GM19452 (cell line): ENCODE measurements at regions not wholly inside any gene's neighbourhood (a gene's known extent, or its start where the extent isn't known, plus 50 kb on each side); places are given as distances from the start of the nearest gene placed in this dataset.
"Not testable (repeated sequence)": the region's sequence is repeated elsewhere in the genome, so short reads cannot be mapped to it uniquely, and the experiment has no call there.

ENCODE experiments used
- ATAC-seq: cut with Tn5 transposase; IDR thresholded peaks from one replicate; pipeline ENCODE4 v1.9.1; 2021; ENCODE audit not compliant: unreplicated experiment

GRCh38 chr1:181192316-181192715 is 103.8 kb downstream of the IER5 start:
- no peak for ATAC-seq

GRCh38 chr1:181202986-181203555 is 114.6 kb downstream of the IER5 start:
- ATAC-seq = no peak

GRCh38 chr1:181204530-181204929 is 116.0 kb downstream of the IER5 start:
- no peak for ATAC-seq

GRCh38 chr1:181205901-181206300 is 117.4 kb downstream of the IER5 start:
- ATAC-seq = no peak

GRCh38 chr1:181206513-181206912 is 118.0 kb downstream of the IER5 start:
- ATAC-seq = no peak

GRCh38 chr1:181206979-181207790 is 118.7 kb downstream of the IER5 start:
- no peak for ATAC-seq

GRCh38 chr1:181208083-181208482 is 119.6 kb downstream of the IER5 start:
- no peak for ATAC-seq

GRCh38 chr1:181208967-181209366 is 120.5 kb downstream of the IER5 start:
- no peak for ATAC-seq

- ATAC-seq = no peak
These were observed 124.6 kb downstream of the IER5 start for GRCh38 chr1:181213056-181213455.

GRCh38 chr1:181216591-181216994 is 128.1 kb downstream of the IER5 start:
- ATAC-seq = no peak

- no peak for ATAC-seq
These were observed 131.4 kb downstream of the IER5 start for GRCh38 chr1:181219938-181220337.

GRCh38 chr1:181221078-181221477 is 132.6 kb downstream of the IER5 start:
- no peak for ATAC-seq

- no peak for ATAC-seq
These were observed 134.5 kb downstream of the IER5 start for GRCh38 chr1:181222972-181223505.

GRCh38 chr1:181226728-181227127 is 138.2 kb downstream of the IER5 start:
- not testable (repeated sequence) for ATAC-seq

GRCh38 chr1:181239086-181239485 is 150.6 kb downstream of the IER5 start:
- no peak for ATAC-seq

- not testable (repeated sequence) for ATAC-seq
These were observed 157.8 kb downstream of the IER5 start for GRCh38 chr1:181246320-181246719.

GRCh38 chr1:181248361-181248760 is 159.9 kb downstream of the IER5 start:
- not testable (repeated sequence) for ATAC-seq

- ATAC-seq = no peak
These were observed 160.7 kb downstream of the IER5 start for GRCh38 chr1:181249186-181249585.

GRCh38 chr1:181250038-181250437 is 161.5 kb downstream of the IER5 start:
- no peak for ATAC-seq

- no peak for ATAC-seq
These were observed 162.7 kb downstream of the IER5 start for GRCh38 chr1:181251001-181251712.

GRCh38 chr1:181251713-181252075 is 163.2 kb downstream of the IER5 start:
- no peak for ATAC-seq

GRCh38 chr1:181253601-181254000 is 165.1 kb downstream of the IER5 start:
- ATAC-seq = not testable (repeated sequence)
